Embryonic facial prominence (tissue), 1 donor: ENCODE measurements at regions not wholly inside any gene's neighbourhood (a gene's known extent, or its start where the extent isn't known, plus 50 kb on each side); places are given as distances from the start of the nearest gene placed in this dataset.

Experiments
- DNase-seq: peaks from one replicate; pipeline ENCODE4 v3.0.0-alpha.2; 2016; ENCODE audit errors: extremely low spot score

DNA sequence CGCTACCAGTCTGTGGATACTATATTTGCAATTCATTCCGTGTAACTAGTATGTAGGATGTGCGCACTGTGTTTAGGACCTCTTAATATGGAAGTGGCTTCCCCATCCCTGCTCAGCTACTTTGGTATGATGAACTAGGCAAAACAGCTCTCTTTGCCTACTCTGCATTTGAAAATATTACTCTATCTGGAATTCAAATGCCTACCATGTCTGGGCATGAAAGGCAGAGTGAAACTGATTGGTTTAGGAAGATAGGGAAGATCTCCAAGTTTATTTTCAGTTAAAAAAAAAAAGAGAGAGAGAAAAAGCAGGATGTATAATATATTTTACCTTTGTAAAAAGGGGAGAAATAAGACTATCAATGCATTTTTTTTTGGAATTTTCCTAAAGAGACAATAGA, 74.1 kb upstream of the ELL2 start:
- no peak for DNase-seq

DNA sequence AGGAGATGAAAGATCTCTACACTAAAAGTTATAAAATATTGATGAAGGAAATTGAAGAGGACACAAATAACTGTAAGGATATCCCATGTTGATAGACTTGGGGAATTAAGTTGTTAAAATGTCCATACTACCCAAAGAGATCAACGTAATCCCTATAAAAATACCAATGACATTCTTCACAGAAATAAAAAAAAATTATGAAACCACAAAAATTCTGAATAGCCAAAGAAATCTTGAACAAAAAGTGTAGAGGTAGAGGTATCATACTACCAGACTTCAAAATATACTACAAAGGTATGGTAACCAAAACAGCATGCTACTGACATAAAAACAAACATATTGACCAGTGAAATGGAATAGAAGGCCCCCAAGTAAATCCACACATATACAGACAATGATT, 71.5 kb upstream of the ELL2 start:
- DNase-seq = no peak

DNA sequence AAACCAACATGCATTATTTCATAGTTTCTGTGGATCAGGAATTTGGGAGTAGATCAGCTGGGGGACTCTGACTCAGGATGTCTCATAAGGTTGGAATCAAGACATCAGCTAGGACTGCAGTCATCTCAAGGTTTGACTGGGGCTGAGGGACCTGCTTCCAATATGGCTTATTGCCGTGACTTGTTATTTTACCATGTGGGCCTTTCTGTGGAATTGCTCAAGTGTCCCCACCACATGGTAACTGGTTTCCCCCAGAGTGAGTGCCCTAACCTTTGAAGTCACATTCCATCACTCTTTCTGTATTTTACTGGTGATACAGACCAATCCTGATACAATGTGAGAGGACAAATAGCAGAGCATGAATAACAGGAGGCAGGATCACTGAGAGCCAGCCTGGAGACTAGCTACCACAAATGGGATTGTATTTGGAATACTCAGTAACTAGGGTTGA, 70.2 kb upstream of the ELL2 start:
- DNase-seq = no peak

DNA sequence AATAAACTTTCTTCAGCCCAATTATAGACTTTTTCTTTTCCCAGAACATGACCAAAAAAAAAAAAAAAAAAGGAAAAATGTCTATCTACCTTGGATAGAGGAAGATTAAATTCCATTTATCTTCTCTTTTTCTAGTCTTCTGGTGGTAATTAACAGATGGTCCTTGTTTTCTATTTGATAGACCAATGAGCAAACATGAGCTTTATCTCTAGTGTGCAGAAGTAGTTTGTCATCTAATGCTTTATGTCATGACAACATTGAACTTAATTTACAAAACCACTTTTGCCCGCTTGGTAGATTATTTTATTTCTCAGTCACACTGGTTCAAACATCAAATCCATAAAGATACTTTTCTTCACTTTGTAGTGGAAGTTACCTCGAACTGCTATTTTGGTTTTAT, 69.5 kb upstream of the ELL2 start:
- no peak for DNase-seq

DNA sequence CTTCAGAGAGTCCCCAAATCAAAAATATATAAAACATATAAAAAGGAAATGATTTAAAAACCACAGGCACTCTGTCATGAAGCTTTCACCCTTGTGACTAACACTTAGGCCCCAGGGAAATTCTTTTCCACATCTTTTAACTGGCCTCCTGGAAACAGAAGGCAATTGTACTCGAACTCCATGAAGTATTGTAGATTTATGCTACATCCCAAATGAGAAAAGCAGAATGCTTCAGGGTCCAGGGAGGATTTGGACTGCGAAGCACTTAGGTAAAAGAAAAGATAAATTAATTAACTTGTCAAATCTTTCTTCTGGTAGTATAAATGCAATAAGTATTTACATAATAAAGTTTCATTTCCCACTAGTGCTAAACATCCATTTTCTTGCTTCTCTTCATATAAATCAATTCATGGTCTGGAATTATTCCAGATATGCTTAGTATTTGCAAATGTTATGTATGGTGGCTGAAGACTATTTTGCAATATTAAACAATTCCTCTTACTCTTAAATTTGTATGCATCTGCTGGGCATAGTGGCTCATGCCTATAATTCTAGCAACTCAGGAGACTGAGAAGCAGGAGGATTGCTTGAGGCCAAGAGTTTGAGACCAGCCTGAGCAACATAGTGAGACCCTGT, 64.9 kb upstream of the ELL2 start:
- DNase-seq = no peak

DNA sequence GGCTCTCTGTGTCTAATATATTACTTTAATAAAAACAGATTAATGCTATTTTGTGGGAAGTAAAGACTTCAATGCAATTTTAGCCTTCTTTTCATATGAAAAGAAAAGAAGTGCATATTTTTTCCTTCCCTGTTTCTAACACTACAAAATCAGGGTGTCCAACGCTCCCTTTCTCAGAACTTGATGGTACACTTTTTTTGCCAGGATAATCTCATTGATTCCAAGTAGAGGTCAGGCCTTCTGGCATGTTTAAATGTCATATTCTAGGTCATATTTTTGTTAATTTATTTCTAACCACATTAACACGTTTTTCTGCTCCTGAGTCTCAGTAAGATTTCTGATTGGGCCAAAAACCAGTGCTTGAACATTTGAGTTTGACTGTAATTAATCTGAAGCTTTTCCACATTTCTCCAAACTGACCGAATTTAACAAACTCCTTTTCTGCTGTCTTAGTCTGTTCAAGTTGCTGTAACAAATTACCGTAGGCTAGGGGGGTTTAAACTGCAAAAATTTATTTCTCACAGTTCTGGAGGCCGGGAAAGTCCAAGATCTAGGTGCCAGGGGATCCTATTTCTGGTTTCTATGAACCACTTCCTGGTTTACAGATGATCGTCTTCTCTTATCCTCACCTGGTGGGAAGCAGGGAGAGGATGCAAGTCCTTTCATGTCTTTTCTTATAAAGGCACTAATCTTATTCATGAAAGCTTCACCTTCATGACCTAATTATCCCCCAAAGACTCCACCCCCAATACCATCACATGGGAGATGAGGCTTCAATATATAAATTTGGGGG, 63.2 kb upstream of the ELL2 start:
- DNase-seq = no peak

DNA sequence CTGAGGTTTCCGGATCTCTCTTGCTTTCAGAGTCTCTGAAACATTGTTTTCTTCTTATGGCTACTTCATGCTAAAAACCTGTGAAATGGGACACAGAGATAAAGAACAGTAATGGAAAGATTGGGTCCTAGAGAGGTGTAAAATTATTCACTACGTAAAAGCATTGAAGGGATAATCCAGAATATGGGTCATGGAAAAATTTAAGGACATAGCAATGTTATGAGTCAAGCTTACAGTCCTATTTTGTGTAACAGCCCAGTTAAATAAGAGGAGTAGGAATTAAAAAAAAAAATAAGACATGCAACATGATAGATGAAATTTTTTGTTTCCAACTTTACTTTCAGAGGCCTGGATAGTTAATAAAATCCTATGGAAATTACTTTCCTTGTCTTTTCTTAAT, 61.9 kb upstream of the ELL2 start:
- DNase-seq = no peak

DNA sequence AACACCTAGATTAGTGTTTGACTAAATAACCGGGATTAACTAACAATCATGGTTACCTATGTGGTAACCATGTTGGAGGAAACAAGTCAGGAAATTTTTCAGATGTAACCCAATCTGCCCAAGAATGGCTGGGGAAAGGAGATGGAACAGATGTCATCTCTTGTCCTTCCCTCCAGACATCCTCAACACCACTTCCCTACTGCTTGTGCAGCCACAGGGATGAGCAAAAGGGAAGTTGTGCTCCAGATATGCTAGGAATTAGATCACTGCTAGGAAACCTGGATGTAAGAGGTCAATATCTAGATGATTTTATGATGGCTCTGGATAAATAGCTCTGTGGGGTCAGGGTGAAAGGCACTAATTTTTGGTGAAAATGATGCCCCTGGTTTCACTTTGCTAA, 61.3 kb upstream of the ELL2 start:
- DNase-seq = no peak

DNA sequence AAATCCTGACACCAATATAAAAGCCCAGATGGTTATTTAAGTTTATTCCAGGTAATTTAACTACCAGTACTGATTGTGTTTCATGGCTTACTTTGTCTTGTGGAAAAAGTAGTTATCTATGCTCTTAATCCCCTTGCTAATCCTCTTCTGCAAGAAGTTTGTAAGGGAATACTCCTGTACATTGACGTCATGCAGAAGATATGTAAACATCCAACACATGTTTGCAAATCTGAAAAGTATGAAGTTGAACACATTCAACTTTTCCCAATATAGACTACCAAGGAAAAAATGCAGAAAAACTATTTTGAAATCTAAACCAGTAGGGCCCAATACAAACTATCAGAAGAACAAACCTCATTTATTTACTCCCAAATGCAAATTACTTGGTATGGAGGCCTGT, 56.3 kb upstream of the ELL2 start:
- DNase-seq = no peak

DNA sequence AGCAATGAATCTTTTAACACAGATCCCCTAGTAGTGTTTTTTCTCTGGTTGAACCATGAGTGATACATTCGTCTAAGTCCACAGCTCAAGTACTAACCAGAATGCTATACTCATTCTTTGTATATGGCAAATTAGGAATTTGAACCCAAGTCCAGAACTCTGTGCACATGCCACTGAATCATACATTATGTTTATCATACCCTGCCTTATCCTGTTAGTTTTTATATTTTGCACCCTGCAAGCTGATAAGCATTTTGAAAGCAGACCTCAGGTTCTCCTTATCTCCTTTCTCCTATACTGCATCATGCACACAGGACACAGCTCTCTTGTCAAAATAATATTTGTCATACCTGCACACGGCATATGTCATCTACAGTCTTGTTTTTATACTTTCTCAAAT, 54.6 kb upstream of the ELL2 start:
- DNase-seq = no peak

DNA sequence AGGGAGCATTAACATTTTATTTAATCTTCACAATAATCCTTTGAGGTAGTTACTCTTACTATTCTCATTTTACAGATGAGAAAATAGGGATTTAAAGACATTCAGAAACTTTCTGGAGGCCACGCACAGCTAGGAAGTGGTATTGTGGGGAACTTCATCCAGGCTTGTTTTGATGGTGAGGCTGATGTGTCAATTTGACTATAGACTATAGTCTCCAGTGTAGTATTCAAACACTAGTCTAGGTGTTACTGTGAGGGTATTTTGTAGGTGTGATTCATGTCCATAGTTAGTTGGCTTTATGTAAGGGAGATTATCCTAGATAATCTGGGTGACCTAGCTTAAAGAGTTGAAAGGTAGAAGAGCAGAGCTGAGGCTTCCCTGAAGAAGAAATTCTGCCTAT, 54.1 kb upstream of the ELL2 start:
- DNase-seq = no peak

DNA sequence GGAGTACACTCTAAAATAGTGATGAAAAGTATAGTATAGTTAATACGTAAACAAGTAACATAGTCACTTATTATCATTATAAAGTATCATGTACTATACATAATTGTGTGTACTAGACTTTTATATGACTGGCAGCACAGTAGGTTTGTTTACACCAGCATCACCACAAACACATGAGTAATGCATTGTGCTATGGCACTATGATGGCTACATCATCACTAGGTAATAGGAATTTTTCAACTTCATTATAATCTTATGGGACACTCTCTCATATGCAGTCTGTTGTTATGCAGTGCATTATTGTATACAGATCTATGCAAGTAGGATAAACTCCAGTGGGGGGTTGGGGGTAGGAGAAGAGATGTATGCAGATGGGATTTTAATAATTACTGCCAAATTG, 52.7 kb upstream of the ELL2 start:
- DNase-seq = no peak

DNA sequence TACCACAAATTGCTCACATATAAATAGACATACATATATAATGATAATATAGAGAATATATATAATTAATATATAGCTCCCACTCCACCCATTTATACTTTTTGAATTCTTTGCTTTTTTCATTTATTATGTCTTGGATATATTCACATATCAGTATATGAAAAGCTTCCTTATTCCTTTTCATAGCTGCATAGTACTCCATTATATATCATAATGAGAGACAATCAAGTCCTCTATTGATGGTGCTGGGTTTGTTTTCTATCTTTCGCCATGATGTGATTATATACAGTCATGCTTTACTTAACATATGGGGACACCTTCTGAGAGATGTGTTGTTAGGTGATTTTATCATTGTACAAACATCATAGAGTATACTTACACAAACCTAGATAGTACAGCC, 51.6 kb upstream of the ELL2 start:
- no peak for DNase-seq

DNA sequence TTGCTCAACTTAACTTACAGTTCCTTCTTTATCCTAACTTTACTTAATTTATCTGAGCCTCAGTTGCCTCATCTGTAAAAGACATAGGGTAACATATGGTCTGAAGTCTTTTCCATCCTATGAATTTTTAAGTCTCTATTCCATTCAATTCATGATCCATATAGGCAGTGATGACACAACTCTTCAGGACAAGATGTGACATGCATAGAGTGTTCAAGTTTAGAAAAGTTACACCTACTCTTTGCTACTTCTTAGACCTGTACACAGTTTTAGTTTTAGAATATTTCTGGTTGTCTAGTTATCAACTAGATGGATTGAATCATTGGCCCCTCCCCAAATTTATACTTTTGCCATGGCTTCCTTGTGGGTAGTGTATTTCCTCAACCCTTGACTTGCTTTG, 50.7 kb upstream of the ELL2 start:
- DNase-seq = no peak
